Mesendoderm (in vitro differentiated cells): ENCODE measurements at regions not wholly inside any gene's neighbourhood (a gene's known extent, or its start where the extent isn't known, plus 50 kb on each side); places are given as distances from the start of the nearest gene placed in this dataset.
"Not testable (repeated sequence)": the region's sequence is repeated elsewhere in the genome, so short reads cannot be mapped to it uniquely, and the experiment has no call there.

Source experiments
- DNase-seq: peaks from one replicate; pipeline ENCODE4 v3.0.0; 2013
- H2AK5ac ChIP-seq: 2 replicates; pipeline ENCODE4 v1.6.1; 2013; ENCODE audit warnings: low read length, inconsistent platforms
- H2BK120ac ChIP-seq: 2 replicates; pipeline ENCODE4 v1.6.1; 2013; ENCODE audit warnings: low read depth, mild to moderate bottlenecking, low read length, moderate library complexity, mixed read lengths
- H2BK15ac ChIP-seq: replicated peaks from 2 replicates; pipeline ENCODE4 v1.6.1; 2013; ENCODE audit warnings: low read depth, mild to moderate bottlenecking, moderate library complexity
- H2BK5ac ChIP-seq: 2 replicates; pipeline ENCODE4 v1.6.1; 2013; ENCODE audit warnings: low read length, inconsistent platforms
- H3K18ac ChIP-seq: 2 replicates; pipeline ENCODE4 v1.6.1; 2013; ENCODE audit warnings: mild to moderate bottlenecking, low read length, mixed read lengths
- H3K23ac ChIP-seq: one replicate; pipeline ENCODE4 v1.6.1; 2013; ENCODE audit warnings: low read length
- H3K27ac ChIP-seq: 2 replicates; pipeline ENCODE4 v1.5.1; 2013; ENCODE audit warnings: low read depth, mild to moderate bottlenecking, inconsistent platforms, low read length, moderate library complexity
- H3K27me3 ChIP-seq: 2 replicates; pipeline ENCODE4 v1.6.1; 2013; ENCODE audit warnings: low read length, control low read depth, mild to moderate bottlenecking, inconsistent platforms; ENCODE audit not compliant: insufficient read depth, poor library complexity
- H3K36me3 ChIP-seq: 2 replicates; pipeline ENCODE4 v1.6.1; 2013; ENCODE audit warnings: low read length, inconsistent platforms; ENCODE audit not compliant: control insufficient read depth, insufficient read depth
- H3K4ac ChIP-seq: one replicate; pipeline ENCODE4 v1.6.1; 2013; ENCODE audit warnings: low read depth, mild to moderate bottlenecking, low read length, moderate library complexity
- H3K4me1 ChIP-seq: 2 replicates; pipeline ENCODE4 v1.6.1; 2013; ENCODE audit warnings: low read depth, low read length, inconsistent platforms; ENCODE audit not compliant: control insufficient read depth
- H3K4me2 ChIP-seq: 2 replicates; pipeline ENCODE4 v1.6.1; 2013; ENCODE audit warnings: low read length
- H3K4me3 ChIP-seq: 2 replicates; pipeline ENCODE4 v1.5.1; 2013; ENCODE audit warnings: mild to moderate bottlenecking, low read length
- H3K56ac ChIP-seq: one replicate; pipeline ENCODE4 v1.6.1; 2013; ENCODE audit warnings: low read length
- H3K79me1 ChIP-seq: 2 replicates; pipeline ENCODE4 v1.6.1; 2013; ENCODE audit warnings: low read length, inconsistent platforms
- H3K79me2 ChIP-seq: 2 replicates; pipeline ENCODE4 v1.6.1; 2013; ENCODE audit warnings: mild to moderate bottlenecking, low read length; ENCODE audit not compliant: control insufficient read depth, insufficient read depth
- H3K9ac ChIP-seq: 2 replicates; pipeline ENCODE4 v1.6.1; 2013; ENCODE audit warnings: low read length, inconsistent platforms
- H4K5ac ChIP-seq: one replicate; pipeline ENCODE4 v1.6.1; 2013; ENCODE audit warnings: low read length
- H4K8ac ChIP-seq: one replicate; pipeline ENCODE4 v1.6.1; 2013; ENCODE audit warnings: low read depth, mild to moderate bottlenecking, control low read depth, low read length, moderate library complexity
- WGBS: extraction: QIAGEN DNeasy Blood & Tissue Kit; methylation state at CpG from one replicate; pipeline ENCODE4 v1.1.7; 2013; ENCODE audit warnings: low lambda C conversion rate, missing lambda C conversion rate; ENCODE audit not compliant: insufficient coverage; ENCODE audit errors: extremely low coverage; 5-methylcytosine and 5-hydroxymethylcytosine counted together

DNA sequence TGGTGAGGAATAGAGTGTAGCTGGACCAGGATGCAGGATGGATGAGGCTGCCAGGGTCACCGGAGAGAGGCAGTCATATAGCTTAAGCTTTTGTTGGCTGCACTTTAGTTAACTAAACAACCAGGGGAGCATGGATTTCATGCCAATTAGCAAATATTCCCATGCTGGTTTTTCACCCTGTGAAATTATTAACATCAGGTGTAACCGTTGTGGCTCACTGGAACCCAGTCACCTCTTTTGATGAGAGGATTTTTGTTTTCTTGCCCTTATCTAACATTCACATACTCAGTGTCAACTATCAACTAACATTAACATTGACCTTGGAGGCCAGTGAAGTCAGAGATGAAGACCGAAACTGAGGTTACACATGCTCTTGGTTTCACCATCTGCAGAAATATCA lies 97.2 kb upstream of the BASP1 start:
- Histone ChIP-seq H3K79me2 (no peaks in the 10 kb centered on the region), H3K4me2 (no peak overlapping the region), H3K23ac (no peak overlapping the region), H2AK5ac (no peak overlapping the region), H2BK15ac (no peak overlapping the region), H3K36me3 (no peaks in the 10 kb centered on the region), H3K27ac (no peak overlapping the region), H4K8ac (no peak overlapping the region), H3K27me3 (no peaks in the 10 kb centered on the region), H2BK5ac (no peak overlapping the region), H3K9ac (no peak overlapping the region), H2BK120ac (no peak overlapping the region), H3K56ac (no peak overlapping the region), H4K5ac (no peak overlapping the region), H3K4me3 (no peak overlapping the region), H3K18ac (no peak overlapping the region), H3K79me1 (no peaks in the 10 kb centered on the region), H3K4me1 (no peaks in the 10 kb centered on the region), H3K4ac (no peak overlapping the region)
- no peak for DNase-seq
- no CpG with 5 or more reads among the region's 3 CpGs for WGBS

- no peak overlapping the region for H3K23ac ChIP-seq
- H2BK5ac ChIP-seq, result no peak overlapping the region
- no peaks in the 10 kb centered on the region for H3K27me3 ChIP-seq
- H3K4me1 ChIP-seq, result no peaks in the 10 kb centered on the region
- no peak overlapping the region for H3K4me2 ChIP-seq
- no peak overlapping the region for H3K56ac ChIP-seq
- no peaks in the 10 kb centered on the region for H3K36me3 ChIP-seq
- H4K5ac ChIP-seq, result no peak overlapping the region
- no peak overlapping the region for H3K27ac ChIP-seq
- H4K8ac ChIP-seq, result no peak overlapping the region
- H3K4ac ChIP-seq, result no peak overlapping the region
- H2BK15ac ChIP-seq, result no peak overlapping the region
- H3K79me2 ChIP-seq, result no peaks in the 10 kb centered on the region
- no CpG with 5 or more reads among the region's 3 CpGs for WGBS
- H2BK120ac ChIP-seq, result no peak overlapping the region
- H3K4me3 ChIP-seq, result no peak overlapping the region
- H3K79me1 ChIP-seq, result no peaks in the 10 kb centered on the region
- no peak overlapping the region for H2AK5ac ChIP-seq
- DNase-seq, result no peak
- no peak overlapping the region for H3K9ac ChIP-seq
- H3K18ac ChIP-seq, result no peak overlapping the region
Observed at GRCh38 chr5:17121776-17122175, 95.7 kb upstream of the BASP1 start.

GRCh38 chr5:17123010-17123409 lies 94.4 kb upstream of the BASP1 start:
- H3K27ac ChIP-seq, result no peak overlapping the region
- H3K79me2 ChIP-seq, result no peaks in the 10 kb centered on the region
- H4K8ac ChIP-seq, result no peak overlapping the region
- H3K23ac ChIP-seq, result no peak overlapping the region
- H3K4me1 ChIP-seq, result no peaks in the 10 kb centered on the region
- no peaks in the 10 kb centered on the region for H3K36me3 ChIP-seq
- H3K27me3 ChIP-seq, result no peaks in the 10 kb centered on the region
- H3K4ac ChIP-seq, result no peak overlapping the region
- H3K4me2 ChIP-seq, result no peak overlapping the region
- no peak overlapping the region for H4K5ac ChIP-seq
- H3K79me1 ChIP-seq, result no peaks in the 10 kb centered on the region
- peak overlapping the region; percentile 11 for H3K56ac ChIP-seq
- WGBS, result no CpG with 5 or more reads among the region's 5 CpGs
- H2AK5ac ChIP-seq, result no peak overlapping the region
- no peak overlapping the region for H3K9ac ChIP-seq
- H3K4me3 ChIP-seq, result no peak overlapping the region
- no peak overlapping the region for H2BK120ac ChIP-seq
- H2BK15ac ChIP-seq, result no peak overlapping the region
- no peak overlapping the region for H3K18ac ChIP-seq
- H2BK5ac ChIP-seq, result no peak overlapping the region
- DNase-seq, result no peak

- no CpG with 5 or more reads among the region's 3 CpGs for WGBS
- not testable (repeated sequence) for H3K4me1 ChIP-seq, H4K8ac ChIP-seq, H3K36me3 ChIP-seq, H3K4ac ChIP-seq, H3K56ac ChIP-seq, H3K4me2 ChIP-seq, H2AK5ac ChIP-seq, H3K27me3 ChIP-seq, H3K27ac ChIP-seq, H3K4me3 ChIP-seq, H2BK120ac ChIP-seq, H2BK15ac ChIP-seq, H3K79me1 ChIP-seq, H3K9ac ChIP-seq, H3K18ac ChIP-seq, H4K5ac ChIP-seq, DNase-seq, H3K23ac ChIP-seq, H3K79me2 ChIP-seq, H2BK5ac ChIP-seq
Observed at GRCh38 chr5:17123773-17124172, 93.7 kb upstream of the BASP1 start.

DNA sequence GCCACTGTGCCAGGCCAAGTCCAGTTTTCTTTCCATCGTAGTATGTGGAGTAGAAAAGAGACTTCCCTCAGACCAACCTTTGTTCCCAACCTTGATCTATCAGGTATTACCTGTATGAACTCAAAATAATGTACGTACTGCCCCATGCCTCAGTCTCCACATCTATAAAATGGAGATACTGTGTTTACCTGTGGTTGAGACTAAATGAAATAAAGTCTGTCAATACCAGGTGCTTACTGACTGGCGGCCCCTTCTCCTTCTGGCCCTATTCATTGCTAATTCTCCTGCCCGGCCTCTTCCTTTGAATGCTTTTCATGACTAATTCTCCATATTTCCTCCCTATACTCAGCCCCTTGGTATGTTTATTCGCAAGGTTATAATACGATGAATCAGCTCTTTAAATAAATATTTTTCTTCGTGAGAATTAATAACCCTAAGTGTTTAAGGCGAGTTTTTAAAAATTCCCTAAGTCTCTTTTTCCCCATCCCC lies 89.6 kb upstream of the BASP1 start:
- no peak overlapping the region for H3K4me2 ChIP-seq
- no peak overlapping the region for H4K5ac ChIP-seq
- no peak overlapping the region for H3K4me3 ChIP-seq
- H3K79me1 ChIP-seq, result no peaks in the 10 kb centered on the region
- no peak overlapping the region for H2BK120ac ChIP-seq
- H3K23ac ChIP-seq, result no peak overlapping the region
- no peak overlapping the region for H3K56ac ChIP-seq
- H3K4me1 ChIP-seq, result no peaks in the 10 kb centered on the region
- no peaks in the 10 kb centered on the region for H3K36me3 ChIP-seq
- H3K9ac ChIP-seq, result no peak overlapping the region
- H3K79me2 ChIP-seq, result no peaks in the 10 kb centered on the region
- no peak overlapping the region for H3K27ac ChIP-seq
- no peak overlapping the region for H2BK5ac ChIP-seq
- WGBS, result no CpG with 5 or more reads among the region's 8 CpGs
- H4K8ac ChIP-seq, result no peak overlapping the region
- H2BK15ac ChIP-seq, result no peak overlapping the region
- no peaks in the 10 kb centered on the region for H3K27me3 ChIP-seq
- H3K18ac ChIP-seq, result no peak overlapping the region
- H3K4ac ChIP-seq, result no peak overlapping the region
- H2AK5ac ChIP-seq, result no peak overlapping the region
- no peak for DNase-seq

GRCh38 chr5:17129093-17129849 lies 88.2 kb upstream of the BASP1 start:
- Histone ChIP-seq H2AK5ac (no peak overlapping the region), H3K4me3 (no peak overlapping the region), H3K4me2 (no peak overlapping the region), H3K56ac (no peak overlapping the region), H3K4ac (no peak overlapping the region), H4K8ac (no peak overlapping the region), H3K4me1 (no peaks in the 10 kb centered on the region), H2BK15ac (no peak overlapping the region), H3K27ac (no peak overlapping the region), H3K9ac (no peak overlapping the region), H2BK5ac (no peak overlapping the region), H3K79me1 (no peaks in the 10 kb centered on the region), H3K23ac (no peak overlapping the region), H3K79me2 (no peaks in the 10 kb centered on the region), H3K18ac (no peak overlapping the region), H2BK120ac (no peak overlapping the region), H3K27me3 (no peaks in the 10 kb centered on the region), H4K5ac (no peak overlapping the region), H3K36me3 (no peaks in the 10 kb centered on the region)
- no CpG with 5 or more reads among the region's 14 CpGs for WGBS
- no peak for DNase-seq
